IPS-18c (cell line): ENCODE measurements at regions not wholly inside any gene's neighbourhood (a gene's known extent, or its start where the extent isn't known, plus 50 kb on each side); places are given as distances from the start of the nearest gene placed in this dataset.

Experiments
- H3K4me3 ChIP-seq: 2 replicates; pipeline ENCODE4 v1.7.0; 2013; ENCODE audit warnings: low read depth, mild to moderate bottlenecking, low read length, moderate library complexity; ENCODE audit not compliant: insufficient read depth
- H3K9me3 ChIP-seq: one replicate; pipeline ENCODE4 v1.6.1; 2013; ENCODE audit warnings: mild to moderate bottlenecking, low read length, moderate library complexity; ENCODE audit not compliant: control insufficient read depth, insufficient read depth

DNA sequence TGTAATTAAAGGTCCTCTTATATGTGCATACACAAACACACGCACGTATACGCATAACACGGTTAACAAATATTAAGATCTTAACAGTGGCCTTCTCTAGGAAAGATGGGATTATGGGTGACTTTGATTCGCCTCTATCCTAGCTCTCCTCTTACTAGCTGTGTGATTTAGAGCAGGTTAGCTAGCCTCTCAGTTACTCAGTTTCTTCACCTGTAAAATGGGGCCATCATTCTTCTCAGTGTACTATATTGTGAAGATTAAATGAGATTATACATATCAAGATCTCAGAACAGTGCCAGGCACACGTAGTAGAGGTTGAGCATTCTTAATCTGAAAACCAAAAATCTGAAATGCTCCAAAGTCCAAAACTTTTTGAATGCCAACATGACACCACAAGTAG lies 159.3 kb downstream of the BCOR start:
- no peak overlapping the region for H3K4me3 ChIP-seq
- peaks cover 5% of the 10 kb centered on the region for H3K9me3 ChIP-seq

DNA sequence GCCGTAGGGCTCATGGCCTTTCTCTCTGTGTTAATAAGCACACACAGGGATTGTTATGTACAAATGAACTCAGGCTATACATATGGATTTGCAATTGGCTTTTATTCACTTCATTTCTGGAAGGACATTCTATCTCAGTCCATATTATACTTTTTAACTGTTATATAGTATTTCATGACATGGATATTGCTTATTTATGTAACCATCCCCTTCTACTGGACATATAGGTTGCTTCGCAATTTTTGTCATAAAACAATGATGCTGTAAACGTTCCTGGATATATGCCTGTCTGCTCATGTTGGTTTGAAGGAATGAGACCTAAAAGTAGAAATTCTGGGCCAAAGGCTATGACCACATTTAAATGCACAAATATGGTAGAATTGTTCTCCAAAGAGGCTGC lies 158.1 kb downstream of the BCOR start:
- Histone ChIP-seq H3K4me3 (no peak overlapping the region), H3K9me3 (peaks cover 5% of the 10 kb centered on the region)

DNA sequence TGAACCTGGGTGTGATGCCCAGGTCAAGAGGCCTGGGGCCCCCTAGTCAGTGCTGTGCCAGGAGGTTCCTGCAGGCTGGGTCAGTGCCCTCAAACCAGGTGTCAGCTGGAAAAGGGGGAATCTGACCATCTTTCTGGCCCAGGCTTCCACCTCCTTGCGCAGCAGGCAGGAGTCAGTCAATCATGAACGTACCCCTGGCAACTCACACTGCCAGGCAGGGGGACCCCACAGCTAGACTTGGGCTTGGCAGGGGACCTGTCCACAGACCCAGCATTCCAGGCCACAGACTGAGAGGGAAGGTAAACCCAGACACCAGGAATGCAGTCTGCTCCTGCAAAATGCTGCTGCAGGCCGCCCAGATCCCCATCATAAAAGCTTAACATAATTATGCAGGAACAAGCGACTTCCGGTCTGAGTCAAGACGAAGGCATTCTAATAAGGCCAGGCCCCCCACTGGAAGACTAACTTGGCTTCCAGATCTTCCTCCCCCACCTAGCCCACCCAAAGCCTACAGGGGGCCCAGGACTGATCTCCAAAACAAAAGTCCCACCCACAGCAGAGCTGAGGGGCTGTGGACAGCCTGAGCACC lies 156.3 kb downstream of the BCOR start:
- Histone ChIP-seq H3K4me3 (no peak overlapping the region), H3K9me3 (peaks cover 3% of the 10 kb centered on the region)

DNA sequence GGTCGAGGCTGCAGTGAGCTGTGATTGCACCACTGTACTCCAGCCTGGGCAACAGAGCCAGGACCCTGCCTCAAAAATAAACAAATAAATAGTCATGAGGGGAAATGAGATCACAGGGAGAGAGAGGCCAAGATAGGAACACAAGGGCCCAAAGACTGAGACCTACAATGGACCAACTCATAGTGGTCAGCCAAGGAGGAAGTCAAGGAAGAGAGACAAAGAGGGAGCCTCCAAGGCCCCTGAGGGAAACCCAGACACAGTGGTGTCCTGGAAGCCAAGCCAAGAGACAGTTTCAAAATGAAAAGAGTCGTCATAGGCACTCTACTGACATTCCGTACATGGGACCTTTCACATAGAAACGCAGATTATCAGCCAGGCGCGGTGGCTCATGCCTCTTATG lies 153.3 kb downstream of the BCOR start:
- H3K4me3 ChIP-seq: no peak overlapping the region
- no peaks in the 10 kb centered on the region for H3K9me3 ChIP-seq

- Histone ChIP-seq H3K9me3 (no peaks in the 10 kb centered on the region), H3K4me3 (no peak overlapping the region)
These were observed 152.0 kb downstream of the BCOR start for GRCh38 chrX:39945709-39946108.

GRCh38 chrX:39946822-39947221 lies 150.9 kb downstream of the BCOR start:
- H3K9me3 ChIP-seq: no peaks in the 10 kb centered on the region
- no peak overlapping the region for H3K4me3 ChIP-seq

- no peak overlapping the region for H3K4me3 ChIP-seq
- H3K9me3 ChIP-seq: no peaks in the 10 kb centered on the region
These were observed 149.2 kb downstream of the BCOR start for GRCh38 chrX:39948582-39948981.

GRCh38 chrX:39950018-39950688 lies 147.6 kb downstream of the BCOR start:
- Histone ChIP-seq H3K9me3 (peaks cover 4% of the 10 kb centered on the region), H3K4me3 (no peak overlapping the region)

- Histone ChIP-seq H3K4me3 (no peak overlapping the region), H3K9me3 (peaks cover 6% of the 10 kb centered on the region)
These were observed 144.8 kb downstream of the BCOR start for GRCh38 chrX:39952989-39953388.

- Histone ChIP-seq H3K9me3 (peaks cover 6% of the 10 kb centered on the region), H3K4me3 (no peak overlapping the region; the same call in 1 of the 2 replicates)
These were observed 143.9 kb downstream of the BCOR start for GRCh38 chrX:39953879-39954278.

DNA sequence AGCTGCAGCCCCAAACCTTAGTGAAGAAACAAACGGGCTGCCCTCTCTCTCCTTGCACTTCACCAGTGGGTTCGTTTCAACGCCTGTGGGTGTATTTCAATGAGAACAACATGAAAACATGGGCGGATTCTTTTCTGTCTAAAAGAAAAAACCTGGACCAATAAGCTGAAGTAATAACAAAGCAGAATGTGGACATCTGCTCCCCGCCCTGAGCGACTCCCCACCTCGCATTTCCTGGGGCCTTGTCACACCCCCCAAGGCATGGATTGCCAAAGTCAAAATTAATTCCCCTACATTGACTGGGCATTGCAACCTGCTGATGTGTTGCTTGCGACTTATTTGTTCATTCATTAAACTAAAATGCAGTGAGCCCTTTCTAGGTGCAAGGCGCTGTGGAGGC lies 142.9 kb downstream of the BCOR start:
- H3K9me3 ChIP-seq: peaks cover 6% of the 10 kb centered on the region

GRCh38 chrX:39955625-39956024 lies 142.1 kb downstream of the BCOR start:
- H3K4me3 ChIP-seq: no peak overlapping the region
- peaks cover 6% of the 10 kb centered on the region for H3K9me3 ChIP-seq

More for the DNA sequence above, 142.9 kb downstream of the BCOR start:
- H3K4me3 ChIP-seq: no peak overlapping the region

DNA sequence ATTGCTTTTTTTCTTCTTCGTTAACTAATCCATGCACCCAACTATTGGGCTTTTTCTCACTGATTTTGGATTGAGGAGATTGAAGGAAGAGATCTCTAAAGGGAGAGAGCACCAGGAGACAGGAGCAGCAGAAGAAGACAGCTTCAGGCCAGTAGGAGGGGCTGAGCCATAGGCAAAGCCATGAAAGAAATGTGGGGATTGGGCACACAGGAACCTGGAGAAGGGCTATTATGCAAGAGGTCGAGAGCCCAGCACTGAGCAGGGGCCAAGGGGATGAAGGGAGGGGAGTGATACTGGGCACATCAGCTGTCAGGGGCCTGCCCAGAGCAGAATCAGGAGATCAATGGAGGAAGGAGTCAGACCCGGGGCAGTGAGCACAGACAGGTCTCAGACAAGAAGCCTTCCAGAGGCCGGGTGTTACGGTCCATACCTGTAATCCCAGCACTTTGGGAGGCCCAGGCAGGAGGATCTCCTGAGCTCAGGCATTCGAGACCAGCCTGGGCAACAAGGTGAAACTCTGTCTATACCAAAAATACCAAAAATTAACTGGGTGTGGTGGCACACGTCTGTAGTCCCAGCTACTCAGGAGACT lies 140.9 kb downstream of the BCOR start:
- peaks cover 6% of the 10 kb centered on the region for H3K9me3 ChIP-seq
- H3K4me3 ChIP-seq: no peak overlapping the region; the same call in 1 of the 2 replicates

DNA sequence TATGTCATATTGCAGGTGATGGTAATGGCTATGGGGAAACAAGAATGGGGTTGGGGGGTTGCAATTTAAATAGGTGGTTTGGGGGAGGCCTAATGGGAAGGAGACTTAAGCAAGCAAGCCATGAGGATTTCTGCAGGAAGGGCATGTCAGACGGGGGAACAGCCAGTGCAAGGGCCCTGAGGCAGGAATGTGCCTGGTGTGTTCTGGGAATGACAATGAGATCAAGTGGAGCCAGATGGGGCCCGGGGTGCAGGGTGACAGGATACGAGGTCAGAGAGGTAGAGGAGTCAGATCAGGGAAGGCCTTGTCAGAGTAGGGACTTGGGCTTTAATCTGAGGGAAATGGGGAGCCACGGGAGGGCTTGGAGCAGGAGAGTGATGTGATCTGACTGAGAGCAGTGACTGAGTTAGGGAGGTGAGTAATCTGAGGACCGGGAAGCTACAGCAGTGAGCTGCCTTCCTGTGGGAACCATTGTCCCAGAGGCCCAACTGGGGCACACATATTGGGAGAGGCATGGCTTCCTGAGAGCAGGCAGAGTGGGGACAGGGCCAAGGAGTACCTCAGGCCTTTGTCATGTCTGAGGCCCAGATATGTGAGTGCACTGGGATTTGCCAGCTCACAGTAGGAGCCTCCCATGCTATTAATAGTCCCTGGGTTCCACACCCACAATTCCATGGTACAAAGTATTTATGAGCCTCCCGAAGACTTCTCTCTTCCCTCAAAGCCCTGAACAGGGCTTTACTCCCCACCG lies 139.8 kb downstream of the BCOR start:
- Histone ChIP-seq H3K9me3 (peaks cover 6% of the 10 kb centered on the region), H3K4me3 (no peak overlapping the region)

DNA sequence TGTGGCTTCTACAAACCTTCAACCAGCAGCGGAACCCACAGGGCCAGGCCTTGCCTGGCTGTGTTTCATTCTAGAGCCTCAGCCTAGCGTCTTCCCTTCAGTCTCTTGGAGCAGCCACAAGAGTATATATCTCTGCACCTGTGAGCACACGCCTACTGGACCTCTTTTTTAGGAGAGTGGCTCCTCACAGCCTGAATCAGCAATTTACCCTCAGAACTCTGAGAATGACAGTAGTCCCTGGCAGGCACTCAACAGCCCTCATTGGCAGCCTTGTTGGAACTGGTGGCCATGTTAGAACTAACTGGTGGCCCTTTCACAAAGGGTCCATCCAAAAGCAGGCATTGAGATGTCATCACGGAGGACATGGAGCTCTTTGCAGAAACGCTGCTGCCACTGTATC lies 138.9 kb downstream of the BCOR start:
- Histone ChIP-seq H3K9me3 (peaks cover 5% of the 10 kb centered on the region), H3K4me3 (no peak overlapping the region)

DNA sequence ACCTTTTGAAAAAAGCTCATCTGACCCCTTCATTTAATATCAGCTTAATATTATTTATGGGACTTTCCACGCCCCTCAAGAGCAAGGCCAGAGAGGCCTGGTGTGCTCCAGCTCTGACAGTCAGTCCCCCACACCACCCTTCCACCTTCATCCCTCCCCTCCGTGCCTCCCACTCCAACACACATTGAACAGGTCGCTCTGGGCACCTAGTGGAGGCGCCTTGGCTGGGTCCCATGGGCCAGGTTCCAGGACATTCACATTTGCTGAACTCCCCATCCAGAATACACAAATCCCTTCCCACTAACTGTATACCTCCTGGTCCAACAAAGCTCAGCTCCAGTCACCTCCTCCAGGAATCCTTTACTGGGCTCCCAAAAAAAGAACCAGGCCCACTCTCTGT lies 137.5 kb downstream of the BCOR start:
- peaks cover 9% of the 10 kb centered on the region for H3K9me3 ChIP-seq
- no peak overlapping the region for H3K4me3 ChIP-seq

DNA sequence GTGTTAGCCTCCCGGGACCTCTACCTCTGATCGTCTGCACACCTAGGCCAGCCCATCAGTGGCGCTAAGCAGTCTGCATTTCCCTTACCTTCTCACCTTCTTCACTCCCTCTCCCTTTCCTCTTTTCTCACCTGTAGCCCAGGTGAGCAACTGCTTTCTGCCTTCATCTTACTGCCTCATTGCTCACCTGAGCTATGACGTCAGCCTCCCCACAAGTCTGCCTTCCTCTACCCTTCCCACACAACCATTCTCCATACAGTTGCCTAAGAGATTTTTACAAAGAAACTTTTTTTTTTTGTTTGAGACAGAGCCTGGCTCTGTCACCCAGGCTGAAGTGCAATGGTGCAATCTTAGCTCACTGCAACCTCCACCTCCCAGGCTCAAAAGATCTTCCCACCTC lies 136.3 kb downstream of the BCOR start:
- Histone ChIP-seq H3K4me3 (no peak overlapping the region), H3K9me3 (peaks cover 9% of the 10 kb centered on the region)

- no peak overlapping the region for H3K4me3 ChIP-seq
- peaks cover 6% of the 10 kb centered on the region for H3K9me3 ChIP-seq
These were observed 132.6 kb downstream of the BCOR start for GRCh38 chrX:39965051-39965573.
